PFSK-1 (cell line): ENCODE measurements at regions not wholly inside any gene's neighbourhood (a gene's known extent, or its start where the extent isn't known, plus 50 kb on each side); places are given as distances from the start of the nearest gene placed in this dataset.

Source experiments
- FOXP2 ChIP-seq: optimal IDR thresholded peaks from 2 replicates; pipeline ENCODE3; 2011; ENCODE audit warnings: borderline replicate concordance, control low read depth, inconsistent platforms; ENCODE audit not compliant: insufficient read depth; ENCODE audit errors: extremely low read length, extremely low read depth
- POLR2AphosphoS5 ChIP-seq: IDR thresholded peaks from 2 replicates; pipeline ENCODE4 v1.6.1; 2012; ENCODE audit warnings: low read depth, mild to moderate bottlenecking, control low read depth, low read length, moderate library complexity
- REST ChIP-seq, 2 experiments: IDR thresholded peaks; 2 replicates each; pipeline versions ENCODE4 v1.6.1 to v1.8.0; 2011 to 2012; ENCODE audit warnings: low read depth in 2 of 2, low read length in 2 of 2, control low read depth in 1 of 2, inconsistent platforms in 1 of 2, mild to moderate bottlenecking in 1 of 2, moderate library complexity in 1 of 2; ENCODE audit not compliant: insufficient read depth in 1 of 2
- SIN3A ChIP-seq: IDR thresholded peaks from 2 replicates; pipeline ENCODE4 v1.6.1; 2012; ENCODE audit warnings: mild to moderate bottlenecking, low read length, moderate library complexity, borderline replicate concordance; ENCODE audit not compliant: insufficient read depth
- TAF1 ChIP-seq: IDR thresholded peaks from 2 replicates; pipeline ENCODE4 v1.6.1; 2012; ENCODE audit warnings: low read length, control low read depth, borderline replicate concordance; ENCODE audit not compliant: insufficient read depth

- TF ChIP-seq SIN3A, result no peak
- no peak for TF ChIP-seq POLR2AphosphoS5
- no peak for TF ChIP-seq REST (IDR thresholded peaks at IDR 0.05; ENCODE audit: insufficient read depth in 1 of 2, low read depth in 2 of 2, low read length in 2 of 2)
- no peak for TF ChIP-seq TAF1
- TF ChIP-seq FOXP2, result no peak
Observed at GRCh38 chr1:214927796-214928195, 154.7 kb upstream of the KCNK2 start.
